HK-2 (cell line): ENCODE measurements at regions not wholly inside any gene's neighbourhood (a gene's known extent, or its start where the extent isn't known, plus 50 kb on each side); places are given as distances from the start of the nearest gene placed in this dataset.

Experiments used
- DNase-seq: peaks from one replicate; pipeline ENCODE4 v3.0.0-alpha.2; 2018; ENCODE audit not compliant: unreplicated experiment

- DNase-seq = no peak
Measured at GRCh38 chr12:115857923-115858322, 419.6 kb downstream of the MED13L start.

- no peak for DNase-seq
Measured at GRCh38 chr12:115857160-115857920, 420.2 kb downstream of the MED13L start.

DNA sequence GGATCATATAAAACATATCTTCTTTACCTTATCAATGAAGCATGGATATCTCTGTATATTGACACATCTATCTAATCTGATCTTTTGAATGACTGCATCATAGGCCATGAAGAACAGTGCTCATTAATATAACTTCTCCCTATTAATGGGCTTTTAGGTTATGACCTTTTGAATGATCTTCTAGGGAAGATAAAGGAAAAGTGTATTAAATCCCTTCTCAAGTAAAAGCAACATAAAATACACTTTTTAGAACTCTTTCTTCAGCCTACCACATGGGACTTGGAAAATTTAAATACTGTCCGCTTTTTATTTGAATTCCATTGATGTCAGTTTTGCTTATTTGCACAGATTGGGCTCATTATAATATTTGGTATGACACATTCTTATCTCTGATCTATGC is 425.4 kb downstream of the MED13L start:
- no peak for DNase-seq

GRCh38 chr12:115850957-115851356 is 426.5 kb downstream of the MED13L start:
- DNase-seq = no peak

- DNase-seq = no peak
Measured at GRCh38 chr12:115849262-115849943, 428.1 kb downstream of the MED13L start.

- DNase-seq = no peak
Measured at GRCh38 chr12:115847398-115847797, 430.1 kb downstream of the MED13L start.

DNA sequence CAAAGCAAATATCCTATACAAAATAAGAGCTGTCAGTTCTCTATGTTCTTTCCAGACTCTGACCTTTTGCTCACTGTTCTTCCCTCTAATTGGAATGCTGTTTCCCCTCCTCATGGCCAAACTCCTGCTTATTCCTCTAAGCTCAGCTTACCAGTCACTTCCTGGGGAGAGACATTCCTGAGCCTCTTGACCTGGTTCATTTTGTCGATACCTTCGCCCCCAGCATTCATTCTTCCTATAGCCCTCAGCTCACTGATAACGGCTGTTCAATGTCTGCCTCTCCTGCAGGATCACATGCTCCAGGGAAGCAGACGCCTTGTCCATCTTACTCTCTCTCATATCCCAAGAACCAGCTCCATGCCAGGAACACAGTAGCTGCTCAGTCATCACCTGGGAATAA is 431.0 kb downstream of the MED13L start:
- no peak for DNase-seq

- no peak for DNase-seq
Measured at GRCh38 chr12:115840159-115840558, 437.3 kb downstream of the MED13L start.

DNA sequence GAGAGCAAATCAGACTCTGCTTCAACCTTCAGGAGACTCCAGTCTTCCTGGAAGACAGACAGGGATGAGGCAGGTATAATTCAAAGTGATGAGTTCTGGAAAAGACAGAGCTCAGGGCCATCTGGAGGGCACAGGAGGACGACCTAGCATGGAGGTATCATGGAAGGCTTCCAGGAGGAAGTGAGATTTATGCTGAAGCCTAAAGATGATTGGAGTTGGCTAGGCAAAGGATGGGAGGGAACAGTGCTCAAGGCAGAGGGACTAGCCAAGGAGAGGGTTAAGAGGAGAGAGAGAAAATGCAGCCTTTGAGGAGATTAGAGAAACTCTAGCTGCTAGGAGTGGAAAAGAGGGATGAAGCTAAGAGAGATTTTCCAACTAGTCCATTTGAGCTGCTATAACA is 438.5 kb downstream of the MED13L start:
- no peak for DNase-seq

DNA sequence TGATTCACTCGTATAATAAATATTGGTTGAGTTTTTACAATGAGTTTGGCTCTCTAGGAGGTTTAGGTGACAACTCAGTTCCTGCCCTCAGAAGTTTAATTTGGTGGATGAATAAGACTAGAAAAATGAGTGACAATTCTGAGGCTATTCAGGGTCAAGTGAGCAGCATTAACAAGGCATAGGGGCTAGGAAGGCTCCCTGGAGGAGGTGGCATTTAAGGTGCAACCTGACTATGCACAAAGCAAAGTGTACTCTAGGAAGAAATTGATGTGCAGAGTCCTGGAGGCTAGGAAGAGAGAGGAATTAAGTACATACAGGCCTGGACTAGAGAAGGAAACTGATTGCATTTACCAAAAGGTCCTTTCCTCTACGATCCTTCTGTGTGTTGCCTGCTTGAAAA is 440.3 kb downstream of the MED13L start:
- DNase-seq = no peak

DNA sequence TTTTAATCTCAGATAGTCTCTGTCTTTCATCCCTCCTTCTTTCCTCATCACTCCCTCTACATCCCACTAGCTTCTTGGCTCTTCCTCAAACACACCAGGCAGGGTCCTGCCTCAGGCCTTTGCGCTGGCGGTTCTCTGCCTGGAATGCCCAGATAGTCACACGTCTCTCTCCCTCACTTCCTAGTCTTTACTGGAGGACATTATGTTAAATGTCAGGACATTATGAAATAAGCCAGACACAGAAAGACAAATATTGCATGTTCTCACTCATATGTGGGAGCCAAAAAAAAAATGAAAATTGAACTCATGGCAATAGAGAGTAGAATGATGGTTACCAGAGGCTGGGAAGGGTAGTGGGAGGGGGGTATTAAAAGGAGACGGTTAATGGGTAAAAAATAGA is 442.0 kb downstream of the MED13L start:
- no peak for DNase-seq

- no peak for DNase-seq
Measured at GRCh38 chr12:115833704-115834103, 443.8 kb downstream of the MED13L start.

- no peak for DNase-seq
Measured at GRCh38 chr12:115830633-115831032, 446.9 kb downstream of the MED13L start.

DNA sequence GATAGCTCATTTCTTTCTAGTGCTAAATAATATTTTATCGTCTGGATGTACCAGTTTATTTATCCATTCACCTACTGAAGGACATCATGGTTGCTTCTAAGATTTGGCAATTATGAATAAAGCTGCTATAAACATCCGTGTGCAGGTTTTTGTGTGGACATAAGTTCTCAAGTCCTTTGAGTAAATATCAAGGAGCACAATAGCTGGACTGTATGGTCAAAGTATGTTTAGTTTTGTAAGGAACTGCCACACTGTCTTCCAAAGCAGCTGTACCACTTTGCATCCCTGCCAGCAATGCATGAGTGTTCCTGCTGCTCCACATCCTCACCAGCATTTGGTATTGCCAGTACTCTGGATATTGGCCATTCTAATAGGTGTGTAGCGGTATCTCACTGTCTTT is 447.4 kb downstream of the MED13L start:
- no peak for DNase-seq

DNA sequence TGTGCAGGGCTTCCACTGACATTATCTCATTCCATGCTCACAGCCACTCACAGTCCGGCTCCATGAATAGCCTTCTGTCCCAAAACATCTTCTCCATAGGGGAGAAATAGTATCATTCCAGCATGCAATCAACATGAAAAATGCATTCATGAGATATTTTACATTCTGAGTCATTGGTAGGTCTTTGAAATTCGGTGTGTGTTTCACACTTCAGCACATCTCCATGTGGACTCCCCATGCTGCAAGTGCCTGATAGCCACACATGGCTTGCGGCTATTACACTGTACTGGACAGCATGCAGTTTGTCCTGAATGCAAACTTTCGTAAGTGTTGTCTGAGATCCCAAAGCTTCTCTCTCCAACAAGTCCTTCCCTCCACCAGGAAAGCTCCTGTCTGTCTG is 449.3 kb downstream of the MED13L start:
- no peak for DNase-seq

DNA sequence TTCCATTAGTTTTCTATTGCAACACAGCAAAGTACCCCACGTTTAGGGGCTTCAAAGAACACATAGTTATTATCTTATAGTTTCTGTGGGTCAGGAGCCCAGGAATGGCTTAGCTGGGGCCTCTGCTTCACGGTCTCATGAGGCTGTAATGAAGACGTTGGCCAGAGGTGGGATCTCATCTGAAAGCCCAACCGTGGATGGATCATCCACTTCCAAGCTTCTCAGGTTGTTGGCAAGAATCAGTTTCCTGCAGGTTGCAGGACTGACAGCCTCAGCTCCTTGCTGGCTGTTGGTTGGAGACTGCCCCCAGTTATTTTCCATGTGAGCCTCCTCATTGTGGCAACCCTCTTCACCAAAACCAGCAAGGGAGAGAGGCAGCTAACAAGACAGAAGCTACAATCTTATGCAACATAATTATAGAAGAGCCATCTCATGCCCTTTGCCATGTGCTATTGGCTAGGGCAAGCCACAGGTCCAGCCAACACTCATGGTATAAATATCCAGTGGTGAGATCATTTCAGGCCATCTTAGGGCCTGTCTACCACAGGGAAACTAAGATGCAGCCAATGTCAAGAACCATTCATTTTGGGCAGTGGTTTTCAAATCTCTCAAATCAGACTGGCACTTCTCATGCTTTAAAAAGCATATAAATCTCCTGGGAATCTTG is 452.4 kb downstream of the MED13L start:
- DNase-seq = no peak

DNA sequence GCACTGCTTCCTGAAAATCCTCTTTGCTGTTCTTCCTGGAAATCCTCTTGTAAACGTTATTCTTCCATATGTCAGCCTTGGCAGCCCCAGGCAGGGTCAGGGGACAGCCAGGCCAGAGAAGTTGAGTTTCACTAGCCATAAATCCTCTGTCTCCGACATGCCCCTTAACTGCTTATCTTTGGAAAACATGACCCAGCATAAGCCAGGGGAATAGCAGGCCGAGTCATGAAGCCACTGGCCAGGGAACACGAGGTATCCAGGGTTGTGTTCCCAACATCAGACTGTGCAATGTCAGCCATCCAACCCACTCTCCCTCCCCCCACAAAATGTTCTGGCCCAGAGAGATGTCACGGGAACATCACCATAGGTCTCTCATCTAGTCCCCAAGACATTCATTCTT is 453.9 kb downstream of the MED13L start:
- DNase-seq = no peak

DNA sequence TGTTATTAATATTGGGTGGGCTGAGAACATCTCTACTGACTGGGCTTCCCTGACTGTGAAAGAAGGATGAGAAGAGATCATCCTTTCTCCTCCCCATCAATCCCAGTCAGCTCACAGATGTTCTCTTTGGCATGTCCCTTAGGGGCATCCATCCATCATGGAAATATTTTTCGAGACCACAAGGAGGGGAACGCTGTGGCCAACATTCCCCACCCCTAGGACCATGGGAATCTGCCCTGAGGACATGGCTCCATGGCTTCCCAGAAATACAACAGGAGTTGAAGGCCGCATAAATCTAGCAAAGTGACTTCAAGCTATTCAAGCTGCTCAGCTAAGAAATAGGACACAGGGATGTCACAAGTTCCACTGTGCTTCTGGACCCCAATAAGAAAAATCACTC is 456.8 kb downstream of the MED13L start:
- DNase-seq = no peak

- no peak for DNase-seq
Measured at GRCh38 chr12:115818973-115819372, 458.5 kb downstream of the MED13L start.

- DNase-seq = no peak
Measured at GRCh38 chr12:115817389-115817788, 460.1 kb downstream of the MED13L start.

DNA sequence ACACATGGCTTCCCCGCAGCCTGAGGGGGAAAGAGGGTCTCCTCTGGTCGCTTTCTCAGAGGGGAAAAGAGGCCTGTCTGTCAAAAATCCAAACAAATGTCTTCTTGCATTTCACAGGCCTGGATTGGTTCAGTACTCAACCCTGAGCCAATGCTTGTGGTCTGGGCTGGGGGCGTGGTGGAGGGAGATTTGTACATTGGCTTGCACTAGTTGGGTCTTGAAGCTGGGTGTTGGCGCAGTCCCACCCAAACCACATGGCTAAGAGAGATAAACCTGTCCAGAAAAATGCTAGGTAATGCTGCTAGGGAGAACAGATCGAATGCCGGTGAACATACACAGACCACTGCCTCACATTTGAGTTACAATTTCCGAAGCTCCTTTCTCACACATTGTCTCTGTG is 461.6 kb downstream of the MED13L start:
- no peak for DNase-seq

- DNase-seq = no peak
Measured at GRCh38 chr12:115813256-115813655, 464.2 kb downstream of the MED13L start.

DNA sequence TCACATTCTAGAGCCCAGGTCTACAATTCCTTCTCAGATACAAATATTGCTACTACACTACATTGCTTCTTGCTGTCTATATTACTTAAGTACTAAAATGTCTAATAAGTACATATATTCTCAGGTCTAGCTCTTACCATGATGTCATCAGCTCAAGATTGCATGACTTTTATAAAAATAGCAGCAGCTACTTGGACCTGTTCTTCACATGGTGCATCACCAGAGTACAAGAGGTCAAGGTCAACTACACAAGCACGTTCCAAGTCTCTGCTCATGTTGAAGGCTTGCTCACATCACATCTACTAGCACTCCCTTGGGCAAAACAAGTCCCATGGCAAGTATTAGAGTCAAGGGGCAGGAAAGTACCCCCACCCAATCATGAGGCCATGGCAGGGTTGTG is 465.6 kb downstream of the MED13L start:
- no peak for DNase-seq
